Epithelial cell of proximal tubule (primary cell): ENCODE measurements at regions not wholly inside any gene's neighbourhood (a gene's known extent, or its start where the extent isn't known, plus 50 kb on each side); places are given as distances from the start of the nearest gene placed in this dataset.

Experiments
- DNase-seq: peaks from one replicate; pipeline ENCODE4 v3.0.0-alpha.2; 2011; ENCODE audit warnings: low read depth
- H3K4me3 ChIP-seq: 2 replicates; pipeline ENCODE4 v1.5.1; 2011; ENCODE audit warnings: low read depth, mild to moderate bottlenecking, low read length
- CTCF ChIP-seq: conservative IDR thresholded peaks from 2 replicates; pipeline ENCODE4 v1.5.1; 2012; ENCODE audit warnings: low read depth, mild to moderate bottlenecking, low read length

GRCh38 chr6:105890521-105891244 is 195.5 kb upstream of the PRDM1 start:
- no peak for TF ChIP-seq CTCF
- no peak overlapping the region for H3K4me3 ChIP-seq
- no peak for DNase-seq

GRCh38 chr6:105889902-105890301 is 196.2 kb upstream of the PRDM1 start:
- no peak for TF ChIP-seq CTCF
- no peak for DNase-seq

GRCh38 chr6:105886814-105887544 is 199.2 kb upstream of the PRDM1 start:
- no peak for TF ChIP-seq CTCF
- no peak for DNase-seq
- H3K4me3 ChIP-seq: no peak overlapping the region

More at GRCh38 chr6:105889902-105890301, 196.2 kb upstream of the PRDM1 start:
- H3K4me3 ChIP-seq: no peak overlapping the region

GRCh38 chr6:105886066-105886813 is 199.9 kb upstream of the PRDM1 start:
- no peak for TF ChIP-seq CTCF
- DNase-seq: no peak
- no peak overlapping the region for H3K4me3 ChIP-seq

GRCh38 chr6:105884426-105884825 is 201.7 kb upstream of the PRDM1 start:
- H3K4me3 ChIP-seq: no peak overlapping the region
- no peak for TF ChIP-seq CTCF
- DNase-seq: no peak

GRCh38 chr6:105884011-105884410 is 202.1 kb upstream of the PRDM1 start:
- no peak for DNase-seq
- no peak for TF ChIP-seq CTCF
- H3K4me3 ChIP-seq: no peak overlapping the region
